Activated CD4-positive, alpha-beta T cell treated with anti-CD3 and anti-CD28 coated beads for 1 hour (primary cell): ENCODE measurements at regions not wholly inside any gene's neighbourhood (a gene's known extent, or its start where the extent isn't known, plus 50 kb on each side); places are given as distances from the start of the nearest gene placed in this dataset.
"Not testable (repeated sequence)": the region's sequence is repeated elsewhere in the genome, so short reads cannot be mapped to it uniquely, and the experiment has no call there.

Experiments
- DNase-seq: peaks from one replicate; pipeline ENCODE4 v3.0.0-alpha.2; 2020

GRCh38 chr6:118718903-118719302 is 67.5 kb upstream of the CEP85L start:
- DNase-seq, result no peak

GRCh38 chr6:118718297-118718696 is 66.9 kb upstream of the CEP85L start:
- no peak for DNase-seq

GRCh38 chr6:118717106-118717505 is 65.7 kb upstream of the CEP85L start:
- DNase-seq, result no peak

GRCh38 chr6:118715907-118716306 is 64.5 kb upstream of the CEP85L start:
- DNase-seq, result not testable (repeated sequence)

- no peak for DNase-seq
Observed at GRCh38 chr6:118715376-118715775, 64.0 kb upstream of the CEP85L start.

- DNase-seq, result no peak
Observed at GRCh38 chr6:118714756-118715155, 63.4 kb upstream of the CEP85L start.

GRCh38 chr6:118712969-118713368 is 61.6 kb upstream of the CEP85L start:
- no peak for DNase-seq

- no peak for DNase-seq
Observed at GRCh38 chr6:118710616-118711015, 59.2 kb upstream of the CEP85L start.

- DNase-seq, result peak; percentile 50
Observed at GRCh38 chr6:118709859-118710350, 58.5 kb upstream of the CEP85L start.

GRCh38 chr6:118708744-118709143 is 57.4 kb upstream of the CEP85L start:
- DNase-seq, result no peak

- no peak for DNase-seq
Observed at GRCh38 chr6:118708055-118708454, 56.7 kb upstream of the CEP85L start.

- DNase-seq, result no peak
Observed at GRCh38 chr6:118706702-118707101, 55.3 kb upstream of the CEP85L start.

- no peak for DNase-seq
Observed at GRCh38 chr6:118705544-118706491, 54.4 kb upstream of the CEP85L start.

- DNase-seq, result no peak
Observed at GRCh38 chr6:118704915-118705314, 53.5 kb upstream of the CEP85L start.

GRCh38 chr6:118701260-118701659 is 49.9 kb upstream of the CEP85L start:
- DNase-seq, result not testable (repeated sequence)
